ENCODE measurements at regions not wholly inside any gene's neighbourhood (a gene's known extent, or its start where the extent isn't known, plus 50 kb on each side); places are given as distances from the start of the nearest gene placed in this dataset.

GRCh38 chr2:49845021-49845420, 690.7 kb upstream of the FSHR start:
- TF ChIP-seq RAD21 (IDR thresholded peaks at IDR 0.05; ENCODE audit: low read length) (no peak), JUND (IDR thresholded peaks at IDR 0.05) (no peak), NRF1 (IDR thresholded peaks at IDR 0.05; ENCODE audit: low read depth, low read length) (no peak), FOXM1 (IDR thresholded peaks at IDR 0.05; ENCODE audit: low read depth) (no peak)

Measured in SK-N-SH (cell line).